Upper lobe of left lung (tissue), 6 donors: ENCODE measurements at regions not wholly inside any gene's neighbourhood (a gene's known extent, or its start where the extent isn't known, plus 50 kb on each side); places are given as distances from the start of the nearest gene placed in this dataset.

Experiments used
- ATAC-seq, 2 donors: fragments of 200-7000 bp; cut with Tn5 transposase; one replicate each; pipeline ENCODE4 v1.9.1; 2022; ENCODE audit warnings: mild to moderate bottlenecking in 2 of 2, moderate library complexity in 2 of 2; ENCODE audit not compliant: low FRiP score in 2 of 2
- DNase-seq, 2 donors: peaks; one replicate each; pipeline ENCODE4 v3.0.0-alpha.2; 2019 to 2020
- H3K27ac ChIP-seq, 4 donors: fragments of 200-600 bp; sonication (generic); one replicate each; pipeline ENCODE4 v1.5.1; 2016 to 2019
- H3K27me3 ChIP-seq, 4 donors: fragments of 200-600 bp; sonication (generic); one replicate each; pipeline ENCODE4 v1.5.1; 2017 to 2019
- H3K36me3 ChIP-seq, 4 donors: fragments of 200-600 bp; sonication (generic); one replicate each; pipeline ENCODE4 v1.5.1; 2016 to 2019
- H3K4me1 ChIP-seq, 4 donors: fragments of 200-600 bp; sonication (generic); one replicate each; pipeline ENCODE4 v1.5.1; 2018 to 2019
- H3K4me3 ChIP-seq, 4 donors: fragments of 200-600 bp; sonication (generic); one replicate each; pipeline ENCODE4 v1.5.1; 2017 to 2019; ENCODE audit warnings: mild to moderate bottlenecking in 2 of 4, moderate library complexity in 1 of 4
- H3K9me3 ChIP-seq, 4 donors: fragments of 200-600 bp; sonication (generic); one replicate each; pipeline ENCODE4 v1.5.1; 2018 to 2019
- CTCF ChIP-seq, 6 experiments: fragments of 450-650 bp in 4 of 6; fragments of 200-600 bp in 2 of 6; sonication (generic) in 2 of 6; IDR thresholded peaks; one replicate each; pipeline ENCODE4 v1.5.1; 2016 to 2019; ENCODE audit warnings: antibody characterized with exemption in 6 of 6
- EP300 ChIP-seq, 4 donors: sonication (generic); formaldehyde crosslinking; IDR thresholded peaks; one replicate each; pipeline ENCODE4 v1.5.1; 2017; ENCODE audit warnings: antibody characterized with exemption in 4 of 4, control low read depth in 2 of 4
- POLR2A ChIP-seq, 4 donors: fragments of 450-650 bp; IDR thresholded peaks; one replicate each; pipeline ENCODE4 v1.5.1; 2016 to 2017; ENCODE audit warnings: antibody characterized with exemption in 4 of 4, mild to moderate bottlenecking in 2 of 4
- POLR2AphosphoS5 ChIP-seq, 2 donors: sonication (generic); formaldehyde crosslinking; IDR thresholded peaks; one replicate each; pipeline ENCODE4 v1.5.1; 2017; ENCODE audit warnings: antibody characterized with exemption in 2 of 2
- WGBS, 2 donors: methylation state at CpG; one replicate each; pipeline ENCODE4 v1.1.5; 2017 to 2018; 5-methylcytosine and 5-hydroxymethylcytosine counted together
- donor health status: DM: no; HTN: no; CAD: no; lungs with moderate emphysema.
- donor health status: DM: no; HTN: yes; CAD: no; lungs with severe emphysema.

- Histone ChIP-seq H3K27ac (no peak overlapping the region), H3K36me3 (no peaks in the 10 kb centered on the region), H3K9me3 (no peaks in the 10 kb centered on the region), H3K27me3 (no peaks in the 10 kb centered on the region), H3K4me1 (peaks cover 0 to 14% (median 6%) of the 10 kb centered on the region in 4 donors), H3K4me3 (no peak overlapping the region)
- DNase-seq: no peak
- no peak for ATAC-seq
- no peak for TF ChIP-seq POLR2A (IDR thresholded peaks at IDR 0.05)
- TF ChIP-seq POLR2AphosphoS5 (IDR thresholded peaks at IDR 0.05): no peak
- no peak for TF ChIP-seq CTCF (IDR thresholded peaks at IDR 0.05)
- no peak for TF ChIP-seq EP300 (IDR thresholded peaks at IDR 0.05)
Measured at GRCh38 chr11:34795641-34796040, 120.5 kb downstream of the APIP start.

- TF ChIP-seq POLR2AphosphoS5 (IDR thresholded peaks at IDR 0.05) (no peak), CTCF (IDR thresholded peaks at IDR 0.05) (no peak), EP300 (IDR thresholded peaks at IDR 0.05) (no peak), POLR2A (IDR thresholded peaks at IDR 0.05) (no peak)
- H3K36me3 ChIP-seq: no peaks in the 10 kb centered on the region
- ATAC-seq: no peak
- H3K4me3 ChIP-seq: no peak overlapping the region
- H3K27ac ChIP-seq: no peak overlapping the region
- H3K4me1 ChIP-seq: peaks cover 0 to 14% (median 6%) of the 10 kb centered on the region in 4 donors
- H3K9me3 ChIP-seq: no peaks in the 10 kb centered on the region
- 89 to 91% methylated on average over 3 of the region's 3 CpGs for WGBS, 2 donors
- no peaks in the 10 kb centered on the region for H3K27me3 ChIP-seq
- no peak for DNase-seq
Measured at GRCh38 chr11:34794696-34795095, 121.5 kb downstream of the APIP start.

GRCh38 chr11:34793666-34794065 is 122.5 kb downstream of the APIP start:
- H3K4me1 ChIP-seq: peaks cover 0 to 14% (median 6%) of the 10 kb centered on the region in 4 donors
- no peak overlapping the region for H3K4me3 ChIP-seq
- no peaks in the 10 kb centered on the region for H3K9me3 ChIP-seq
- no peak for DNase-seq
- H3K36me3 ChIP-seq: no peaks in the 10 kb centered on the region
- ATAC-seq: no peak
- TF ChIP-seq POLR2AphosphoS5 (IDR thresholded peaks at IDR 0.05): no peak
- no peak for TF ChIP-seq POLR2A (IDR thresholded peaks at IDR 0.05)
- TF ChIP-seq EP300 (IDR thresholded peaks at IDR 0.05): no peak
- TF ChIP-seq CTCF (IDR thresholded peaks at IDR 0.05): no peak
- no peak overlapping the region for H3K27ac ChIP-seq
- no peaks in the 10 kb centered on the region for H3K27me3 ChIP-seq

GRCh38 chr11:34792814-34793258 is 123.3 kb downstream of the APIP start:
- Histone ChIP-seq H3K27ac (no peak overlapping the region), H3K36me3 (no peaks in the 10 kb centered on the region), H3K9me3 (no peaks in the 10 kb centered on the region), H3K4me3 (no peak overlapping the region), H3K4me1 (peaks cover 0 to 14% (median 6%) of the 10 kb centered on the region in 4 donors), H3K27me3 (no peaks in the 10 kb centered on the region)
- WGBS, 2 donors: 45 to 54% methylated on average over 4 of the region's 4 CpGs
- TF ChIP-seq POLR2AphosphoS5 (IDR thresholded peaks at IDR 0.05) (no peak), EP300 (IDR thresholded peaks at IDR 0.05) (no peak), POLR2A (IDR thresholded peaks at IDR 0.05) (no peak), CTCF (IDR thresholded peaks at IDR 0.05) (no peak)
- no peak for ATAC-seq
- no peak for DNase-seq

- 68 to 69% methylated on average over 5 of the region's 5 CpGs for WGBS, 2 donors
- no peaks in the 10 kb centered on the region for H3K36me3 ChIP-seq
- no peak for TF ChIP-seq POLR2A (IDR thresholded peaks at IDR 0.05)
- TF ChIP-seq POLR2AphosphoS5 (IDR thresholded peaks at IDR 0.05): no peak
- no peak for TF ChIP-seq CTCF (IDR thresholded peaks at IDR 0.05)
- no peak for TF ChIP-seq EP300 (IDR thresholded peaks at IDR 0.05)
Measured at GRCh38 chr11:34791780-34792542, 124.2 kb downstream of the APIP start.

More at GRCh38 chr11:34791780-34792542, 124.2 kb downstream of the APIP start:
- H3K27me3 ChIP-seq: no peaks in the 10 kb centered on the region
- peaks cover 0 to 14% (median 6%) of the 10 kb centered on the region in 4 donors for H3K4me1 ChIP-seq
- ATAC-seq (no peak), DNase-seq (no peak)
- no peak overlapping the region for H3K27ac ChIP-seq
- no peaks in the 10 kb centered on the region for H3K9me3 ChIP-seq
- no peak overlapping the region for H3K4me3 ChIP-seq
